IMR-90 (cell line): ENCODE measurements at regions not wholly inside any gene's neighbourhood (a gene's known extent, or its start where the extent isn't known, plus 50 kb on each side); places are given as distances from the start of the nearest gene placed in this dataset.

Experiments
- ATAC-seq: fragments of 200-7000 bp; cut with Tn5 transposase; 2 replicates; pipeline ENCODE4 v1.9.1; 2020; ENCODE audit warnings: low read depth, mild to moderate bottlenecking, moderate library complexity
- BruUV-seq: library from RNA; stranded (reverse); fragments of 400-500 nt; replicated peaks from 2 replicates; lab custom pipeline; 2021; lab: Mats Ljungman, UMichigan
- CTCF ChIA-PET: fragments of 300-600 bp; formaldehyde crosslinking; extraction: SDS; loops from one replicate; lab custom pipeline; 2021; ENCODE audit warnings: antibody characterized with exemption; lab: Yijun Ruan, JAX
- POLR2A ChIA-PET: fragments of 300-600 bp; sonication (Branson Sonifier 250); formaldehyde crosslinking; loops from one replicate; lab custom pipeline; 2022; ENCODE audit warnings: antibody characterized with exemption; ENCODE audit not compliant: unreplicated experiment; lab: Charles Lee
- DNase-seq: peaks from one replicate; pipeline ENCODE4 v3.0.0; 2013
- H2AFZ ChIP-seq: replicated peaks from 2 replicates; pipeline ENCODE3; 2013; ENCODE audit warnings: low read length, mild to moderate bottlenecking; ENCODE audit not compliant: poor library complexity
- H2AK5ac ChIP-seq: 2 replicates; pipeline ENCODE4 v1.6.1; 2013; ENCODE audit warnings: low read depth, low read length, inconsistent platforms
- H2AK9ac ChIP-seq: replicated peaks from 2 replicates; pipeline ENCODE3; 2013; ENCODE audit warnings: mild to moderate bottlenecking, low read depth, low read length, moderate library complexity; ENCODE audit not compliant: poor library complexity
- H2BK120ac ChIP-seq: 2 replicates; pipeline ENCODE4 v1.6.1; 2013; ENCODE audit warnings: low read depth, low read length, inconsistent platforms
- H2BK15ac ChIP-seq: 3 replicates; pipeline ENCODE4 v1.6.1; 2013; ENCODE audit warnings: low read depth, low read length, inconsistent platforms
- H2BK20ac ChIP-seq: 2 replicates; pipeline ENCODE4 v1.6.1; 2013; ENCODE audit warnings: low read depth, mild to moderate bottlenecking, inconsistent platforms, low read length, moderate library complexity
- H2BK5ac ChIP-seq: 2 replicates; pipeline ENCODE4 v1.6.1; 2013; ENCODE audit warnings: mild to moderate bottlenecking, low read depth, low read length, inconsistent platforms; ENCODE audit not compliant: poor library complexity, severe bottlenecking
- H3K14ac ChIP-seq: replicated peaks from 2 replicates; pipeline ENCODE4 v1.6.1; 2013; ENCODE audit warnings: low read depth, low read length, inconsistent platforms
- H3K18ac ChIP-seq: 2 replicates; pipeline ENCODE4 v1.6.1; 2013; ENCODE audit warnings: low read depth, low read length, control low read depth
- H3K23ac ChIP-seq: 2 replicates; pipeline ENCODE4 v1.6.1; 2013; ENCODE audit warnings: low read depth, low read length, inconsistent platforms
- H3K27ac ChIP-seq: 2 replicates; pipeline ENCODE4 v1.5.1; 2013; ENCODE audit warnings: mild to moderate bottlenecking, control low read depth, low read length; ENCODE audit not compliant: insufficient read depth
- H3K27me3 ChIP-seq: 2 replicates; pipeline ENCODE4 v1.6.1; 2013; ENCODE audit warnings: low read length; ENCODE audit not compliant: control insufficient read depth, insufficient read depth
- H3K36me3 ChIP-seq: 2 replicates; pipeline ENCODE4 v1.6.1; 2013; ENCODE audit warnings: low read length, mixed read lengths; ENCODE audit not compliant: control insufficient read depth, insufficient read depth
- H3K4ac ChIP-seq: 2 replicates; pipeline ENCODE4 v1.6.1; 2013; ENCODE audit warnings: low read depth, low read length, inconsistent platforms
- H3K4me1 ChIP-seq: 2 replicates; pipeline ENCODE4 v1.6.1; 2013; ENCODE audit warnings: low read length, mixed read lengths; ENCODE audit not compliant: control insufficient read depth, insufficient read depth
- H3K4me2 ChIP-seq: 2 replicates; pipeline ENCODE4 v1.6.1; 2013; ENCODE audit warnings: low read depth, mild to moderate bottlenecking, control low read depth, low read length, moderate library complexity
- H3K4me3 ChIP-seq: 2 replicates; pipeline ENCODE4 v1.5.1; 2013; ENCODE audit warnings: low read depth, mild to moderate bottlenecking, control low read depth, low read length, moderate library complexity; ENCODE audit not compliant: insufficient read depth
- H3K56ac ChIP-seq: 2 replicates; pipeline ENCODE4 v1.6.1; 2013; ENCODE audit warnings: low read length, inconsistent platforms; ENCODE audit not compliant: insufficient read depth; ENCODE audit errors: extremely low read depth
- H3K79me1 ChIP-seq, 2 experiments: 2 replicates each; pipeline ENCODE4 v1.6.1; 2013; ENCODE audit warnings: low read length in 2 of 2, inconsistent platforms in 1 of 2, low read depth in 1 of 2
- H3K9ac ChIP-seq: 2 replicates; pipeline ENCODE4 v1.6.1; 2013; ENCODE audit warnings: low read depth, low read length, control low read depth
- H3K9me1 ChIP-seq: 2 replicates; pipeline ENCODE4 v1.6.1; 2013; ENCODE audit warnings: low read length, inconsistent platforms; ENCODE audit not compliant: insufficient read depth
- H3K9me3 ChIP-seq: 2 replicates; pipeline ENCODE4 v1.6.1; 2013; ENCODE audit warnings: low read length; ENCODE audit not compliant: control insufficient read depth, insufficient read depth
- H4K20me1 ChIP-seq: 2 replicates; pipeline ENCODE4 v1.6.1; 2013; ENCODE audit warnings: low read length, inconsistent platforms; ENCODE audit not compliant: insufficient read depth
- H4K5ac ChIP-seq: 2 replicates; pipeline ENCODE4 v1.6.1; 2013; ENCODE audit warnings: mild to moderate bottlenecking, low read depth, low read length, control low read depth
- H4K8ac ChIP-seq, 2 experiments: 2 replicates each; pipeline ENCODE4 v1.6.1; 2013; ENCODE audit warnings: low read depth in 2 of 2, low read length in 2 of 2, control low read depth in 1 of 2, inconsistent platforms in 1 of 2
- H4K91ac ChIP-seq: 2 replicates; pipeline ENCODE4 v1.6.1; 2013; ENCODE audit warnings: low read depth, low read length, inconsistent platforms; ENCODE audit not compliant: insufficient read depth
- BHLHE40 ChIP-seq: fragments of 150-350 bp; IDR thresholded peaks from 2 replicates; pipeline ENCODE4 v1.6.1; 2016; ENCODE audit warnings: mild to moderate bottlenecking, low read depth, low read length
- CEBPB ChIP-seq: IDR thresholded peaks from 2 replicates; pipeline ENCODE4 v1.6.1; 2012; ENCODE audit warnings: low read depth, low read length, improper control_type of control experiment
- CHD1 ChIP-seq: IDR thresholded peaks from 2 replicates; pipeline ENCODE4 v1.6.1; 2012; ENCODE audit warnings: low read depth, low read length, improper control_type of control experiment
- CTCF ChIP-seq: conservative IDR thresholded peaks from 2 replicates; pipeline ENCODE4 v1.5.1; 2012; ENCODE audit warnings: mild to moderate bottlenecking, low read depth, low read length, improper control_type of control experiment
- FOS ChIP-seq: fragments of 150-350 bp; IDR thresholded peaks from 2 replicates; pipeline ENCODE4 v1.6.1; 2016; ENCODE audit warnings: low read depth, low read length
- MAFK ChIP-seq: IDR thresholded peaks from 2 replicates; pipeline ENCODE4 v1.6.1; 2012; ENCODE audit warnings: low read depth, low read length, improper control_type of control experiment
- MAZ ChIP-seq: IDR thresholded peaks from 2 replicates; pipeline ENCODE4 v1.6.1; 2012; ENCODE audit warnings: low read depth, mild to moderate bottlenecking, low read length, improper control_type of control experiment, moderate library complexity, borderline replicate concordance
- MXI1 ChIP-seq: IDR thresholded peaks from 2 replicates; pipeline ENCODE4 v1.6.1; 2012; ENCODE audit warnings: low read depth, mild to moderate bottlenecking, low read length, moderate library complexity, borderline replicate concordance
- NFE2L2 ChIP-seq: fragments of 150-350 bp; IDR thresholded peaks from 2 replicates; pipeline ENCODE4 v1.6.1; 2016; ENCODE audit warnings: low read depth, mild to moderate bottlenecking, low read length
- POLR2A ChIP-seq: IDR thresholded peaks from 2 replicates; pipeline ENCODE4 v1.6.1; 2012; ENCODE audit warnings: mild to moderate bottlenecking, low read depth, low read length
- RAD21 ChIP-seq: IDR thresholded peaks from 2 replicates; pipeline ENCODE4 v1.6.1; 2012; ENCODE audit warnings: low read length, improper control_type of control experiment
- RCOR1 ChIP-seq: IDR thresholded peaks from 2 replicates; pipeline ENCODE4 v1.6.1; 2012; ENCODE audit warnings: mild to moderate bottlenecking, low read length, improper control_type of control experiment; ENCODE audit not compliant: insufficient replicate concordance
- RFX5 ChIP-seq: IDR thresholded peaks from 2 replicates; pipeline ENCODE4 v1.8.0; 2012; ENCODE audit warnings: low read depth, mild to moderate bottlenecking, low read length, moderate library complexity
- SMC3 ChIP-seq: fragments of 150-350 bp; IDR thresholded peaks from 2 replicates; pipeline ENCODE4 v1.6.1; 2016; ENCODE audit warnings: low read depth, mild to moderate bottlenecking, antibody characterized with exemption, low read length, moderate library complexity
- WGBS, 2 experiments: methylation state at CpG; one replicate each; pipeline versions ENCODE4 v1.1.5 to v1.1.7; 2013; ENCODE audit warnings: missing lambda C conversion rate in 2 of 2; ENCODE audit not compliant: insufficient read length in 1 of 2; ENCODE audit errors: extremely low coverage in 2 of 2; 5-methylcytosine and 5-hydroxymethylcytosine counted together
- dilution Hi-C: fragments of 300-500 bp; cut with HindIII; formaldehyde crosslinking; loops from one replicate; pipeline ENCODE4 v1.14.3; 2018; ENCODE audit warnings: low sequenced_read_pairs; ENCODE audit not compliant: unreplicated experiment
- in situ Hi-C: fragments of 300-500 bp; cut with MboI; formaldehyde crosslinking; loops from 3 replicates; pipeline ENCODE4 v1.14.3; 2019; ENCODE audit warnings: low sequenced_read_pairs, inconsistent platforms, mixed read lengths
- intact Hi-C: fragments of 100-400 bp; cut with micrococcal nuclease; formaldehyde crosslinking; loops from 2 replicates; pipeline ENCODE4 v1.10.0; 2022
- TF ChIP-seq, protein P1 (sequence below): fragments of 150-350 bp; IDR thresholded peaks from 2 replicates; pipeline ENCODE4 v1.6.1; 2017; ENCODE audit warnings: mild to moderate bottlenecking, antibody characterized with exemption, low read length, low read depth
- TF ChIP-seq, protein P2 (sequence below): fragments of 150-350 bp; IDR thresholded peaks from 2 replicates; pipeline ENCODE4 v1.6.1; 2016; ENCODE audit warnings: low read depth, mild to moderate bottlenecking, low read length, moderate library complexity, borderline replicate concordance

- Histone ChIP-seq H2AFZ (no peak overlapping the region), H3K18ac (no peak overlapping the region), H3K14ac (no peak overlapping the region), H2BK20ac (no peak overlapping the region), H2BK15ac (no peak overlapping the region), H2BK5ac (peak overlapping the region; percentile 35), H4K20me1 (no peaks in the 10 kb centered on the region), H3K4me3 (no peak overlapping the region), H3K27ac (no peak overlapping the region), H2BK120ac (no peak overlapping the region), H3K23ac (no peak overlapping the region), H3K4me2 (no peak overlapping the region), H3K79me1 (no peaks in the 10 kb centered on the region), H3K4me1 (peaks cover 4% of the 10 kb centered on the region; the same call in 1 of the 2 replicates), H3K36me3 (no peaks in the 10 kb centered on the region), H3K9me1 (no peaks in the 10 kb centered on the region), H3K27me3 (no peaks in the 10 kb centered on the region; the same call in 1 of the 2 replicates), H4K8ac (no peak overlapping the region), H2AK9ac (no peak overlapping the region), H3K4ac (no peak overlapping the region), H2AK5ac (no peak overlapping the region), H4K5ac (no peak overlapping the region), H3K56ac (no peak overlapping the region), H4K91ac (no peak overlapping the region), H3K9me3 (no peaks in the 10 kb centered on the region), H3K9ac (no peak overlapping the region)
- DNase-seq (peak; percentile 97), ATAC-seq (peak; percentile 98)
- no TSS peak for BruUV-seq
- POLR2A ChIA-PET: no interaction called here
- CTCF ChIA-PET: interaction anchor here (0.7 to 1.5 kb wide), 3 partner anchors 10 to 485 kb away, joined by 3 to 6 read pairs (median 3); no protein-coding TSS in a partner anchor
- TF ChIP-seq MAFK: peak; percentile 22; the same call in 1 of the 2 replicates
- 0 out of 2 replicates have a peak, but pooled peaks have one; percentile 26 for TF ChIP-seq BHLHE40
- TF ChIP-seq SMC3: no peak
- no peak for TF ChIP-seq NFE2L2
- TF ChIP-seq CEBPB: peak; percentile 38; the same call in 1 of the 2 replicates
- TF ChIP-seq FOS: peak; percentile 95
- TF ChIP-seq RAD21: no peak
- TF ChIP-seq, protein P1, sequence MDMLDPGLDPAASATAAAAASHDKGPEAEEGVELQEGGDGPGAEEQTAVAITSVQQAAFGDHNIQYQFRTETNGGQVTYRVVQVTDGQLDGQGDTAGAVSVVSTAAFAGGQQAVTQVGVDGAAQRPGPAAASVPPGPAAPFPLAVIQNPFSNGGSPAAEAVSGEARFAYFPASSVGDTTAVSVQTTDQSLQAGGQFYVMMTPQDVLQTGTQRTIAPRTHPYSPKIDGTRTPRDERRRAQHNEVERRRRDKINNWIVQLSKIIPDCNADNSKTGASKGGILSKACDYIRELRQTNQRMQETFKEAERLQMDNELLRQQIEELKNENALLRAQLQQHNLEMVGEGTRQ: no peak
- TF ChIP-seq RCOR1: no peak
- TF ChIP-seq CHD1: no peak
- peak; percentile 77; the same call in 1 of the 2 replicates for TF ChIP-seq MAZ
- TF ChIP-seq, protein P2, sequence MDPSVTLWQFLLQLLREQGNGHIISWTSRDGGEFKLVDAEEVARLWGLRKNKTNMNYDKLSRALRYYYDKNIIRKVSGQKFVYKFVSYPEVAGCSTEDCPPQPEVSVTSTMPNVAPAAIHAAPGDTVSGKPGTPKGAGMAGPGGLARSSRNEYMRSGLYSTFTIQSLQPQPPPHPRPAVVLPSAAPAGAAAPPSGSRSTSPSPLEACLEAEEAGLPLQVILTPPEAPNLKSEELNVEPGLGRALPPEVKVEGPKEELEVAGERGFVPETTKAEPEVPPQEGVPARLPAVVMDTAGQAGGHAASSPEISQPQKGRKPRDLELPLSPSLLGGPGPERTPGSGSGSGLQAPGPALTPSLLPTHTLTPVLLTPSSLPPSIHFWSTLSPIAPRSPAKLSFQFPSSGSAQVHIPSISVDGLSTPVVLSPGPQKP: no peak
- no peak for TF ChIP-seq MXI1
- TF ChIP-seq CTCF: no peak
- TF ChIP-seq RFX5: no peak
- TF ChIP-seq POLR2A: no peak
- intact Hi-C loops: no loop called here
- dilution Hi-C loops: no loop called here
- in situ Hi-C loops: no loop called here
- WGBS, 2 experiments: no CpG with 5 or more reads among the region's 2 CpGs
Observed at GRCh38 chr2:176582990-176583481, 313.8 kb downstream of the MTX2 start.
